ENCODE measurements at regions not wholly inside any gene's neighbourhood (a gene's known extent, or its start where the extent isn't known, plus 50 kb on each side); places are given as distances from the start of the nearest gene placed in this dataset.

- no peak for DNase-seq
Measured at GRCh38 chr7:22582863-22583622, 83.1 kb upstream of the STEAP1B start.

DNA sequence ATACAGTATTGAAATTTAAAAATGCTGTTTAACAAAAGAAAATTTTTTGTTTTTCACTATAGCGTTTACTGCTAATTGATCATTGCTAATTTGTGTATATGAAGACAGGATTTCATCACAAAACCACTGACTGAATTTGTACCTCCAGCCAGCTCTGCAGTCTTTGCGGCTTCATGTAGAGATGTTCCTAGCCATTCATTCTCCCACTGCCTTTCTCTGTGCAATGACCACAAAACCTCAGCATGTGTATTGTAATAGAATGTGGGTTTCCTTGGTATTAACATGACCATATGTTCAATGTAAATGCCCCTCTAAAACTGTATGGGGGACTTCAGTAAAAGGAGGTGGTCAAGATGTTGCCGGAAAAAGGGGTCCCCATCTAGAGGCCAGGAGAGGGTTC, 81.1 kb upstream of the STEAP1B start:
- no peak for DNase-seq

DNA sequence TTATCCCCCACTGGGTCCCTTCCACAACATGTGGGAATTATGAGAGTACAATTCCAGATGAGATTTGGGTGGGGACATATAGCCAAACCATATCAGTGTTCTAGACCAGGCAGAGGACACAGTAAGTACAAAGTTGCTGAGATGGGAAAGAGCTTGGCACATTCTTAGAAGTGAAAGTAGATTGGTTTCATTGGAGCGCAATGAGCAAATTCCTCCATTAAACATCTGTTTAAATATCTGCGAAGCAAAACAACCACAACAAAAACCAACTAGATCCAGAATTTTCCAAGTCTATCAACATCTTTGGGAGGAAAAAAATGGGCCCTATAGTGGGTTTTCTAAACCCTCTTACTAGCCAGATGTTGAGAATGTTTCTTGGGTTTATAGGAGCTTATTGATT, 80.0 kb upstream of the STEAP1B start:
- DNase-seq: no peak

DNA sequence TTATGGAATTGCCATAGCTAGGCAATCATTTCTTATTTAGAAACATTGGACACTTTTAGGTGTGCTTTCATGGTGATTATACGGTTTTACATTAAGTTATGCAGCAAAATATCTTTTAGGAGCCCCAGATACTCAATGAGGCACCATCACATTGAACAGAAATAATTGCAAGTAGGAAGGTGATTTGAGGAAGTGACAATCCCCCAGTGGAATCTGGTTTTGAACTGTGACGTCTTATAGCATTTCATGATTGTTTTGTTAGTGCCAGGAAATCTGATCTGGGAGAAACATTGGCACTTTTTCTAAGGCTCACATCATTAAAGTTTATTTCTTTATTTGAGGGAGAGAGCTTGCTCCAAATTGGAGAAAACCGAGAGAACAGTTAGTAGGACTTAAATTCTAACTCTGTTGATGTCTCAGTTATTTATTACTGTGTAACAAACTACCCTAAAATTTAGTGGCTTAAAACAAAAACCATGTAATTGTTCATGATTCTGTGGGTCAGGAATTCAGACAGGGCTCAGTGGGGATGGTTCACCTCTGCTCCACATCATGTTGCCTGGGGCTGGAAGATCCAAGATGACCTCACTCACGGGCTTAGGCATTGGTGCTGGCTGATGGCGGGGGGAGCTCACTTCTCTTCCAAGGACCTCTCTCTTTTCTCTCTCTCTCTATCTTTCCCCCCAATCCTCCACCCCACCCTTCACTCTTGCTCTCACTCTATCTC, 78.2 kb upstream of the STEAP1B start:
- DNase-seq: no peak

DNA sequence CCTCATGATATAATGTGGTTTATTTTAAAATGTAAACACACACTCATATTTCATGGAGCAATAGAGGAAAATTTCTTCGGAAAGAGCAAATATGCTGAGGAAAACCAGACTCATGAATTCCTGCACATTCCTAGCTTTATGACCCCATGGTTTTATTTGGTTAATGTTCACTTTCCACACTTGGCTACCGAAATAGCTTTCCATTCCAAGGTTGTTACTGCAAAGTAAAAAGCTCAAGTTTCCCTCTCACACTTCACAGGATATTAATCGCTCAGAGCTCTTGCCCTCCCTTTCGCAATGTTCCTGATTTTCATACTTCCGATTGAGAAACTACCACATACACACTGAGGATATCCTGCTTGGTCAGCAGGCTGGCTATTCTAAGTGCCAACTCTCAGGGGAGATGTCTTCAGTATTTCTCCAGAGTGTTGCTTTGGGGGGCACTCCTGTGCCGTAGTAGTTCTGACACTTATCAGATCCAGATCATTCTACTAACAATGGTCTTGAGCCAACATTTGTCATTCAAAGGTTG, 77.5 kb upstream of the STEAP1B start:
- DNase-seq: no peak

DNA sequence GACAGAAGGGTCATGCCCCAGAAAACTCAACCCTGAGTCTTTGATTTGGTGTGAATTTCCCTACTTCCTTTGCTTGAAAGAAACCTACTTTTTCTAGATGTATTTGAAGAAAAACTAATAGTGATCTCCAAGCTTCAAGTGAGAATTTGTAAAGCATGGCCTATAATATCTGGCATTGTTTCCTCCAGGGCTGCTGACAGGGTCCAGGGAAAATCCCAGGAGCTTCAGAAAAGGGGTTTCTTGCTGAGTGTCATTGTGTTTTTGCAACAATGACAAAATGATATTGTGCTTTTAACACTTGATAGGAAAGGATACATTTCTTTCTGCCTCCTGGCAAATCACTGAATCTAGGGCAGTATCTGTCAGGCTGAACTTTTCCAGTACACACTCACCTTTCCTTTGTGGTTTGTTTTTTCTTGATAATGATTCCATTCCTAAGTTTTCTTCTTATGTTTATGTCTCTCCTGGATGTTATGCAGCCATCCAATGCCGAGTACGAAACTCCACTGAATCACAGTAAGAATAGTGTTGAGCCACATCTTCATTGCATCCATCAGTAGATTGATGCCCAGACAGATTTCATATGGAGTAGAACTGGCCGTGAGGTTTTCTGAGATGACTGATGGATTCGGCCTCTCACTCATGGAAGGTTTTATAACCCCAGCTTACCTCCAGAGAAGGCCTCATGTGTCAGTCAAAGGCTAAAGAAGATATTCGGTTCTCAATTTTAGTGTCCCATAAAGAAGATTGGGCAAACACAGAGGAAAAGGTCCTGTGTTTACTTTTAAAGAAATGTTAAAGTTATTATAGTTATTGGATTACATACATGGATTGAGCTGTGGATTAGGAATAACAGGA, 76.9 kb upstream of the STEAP1B start:
- no peak for DNase-seq

- no peak for DNase-seq
Measured at GRCh38 chr7:22574754-22575520, 74.9 kb upstream of the STEAP1B start.

GRCh38 chr7:22572937-22573336, 72.9 kb upstream of the STEAP1B start:
- no peak for DNase-seq

DNA sequence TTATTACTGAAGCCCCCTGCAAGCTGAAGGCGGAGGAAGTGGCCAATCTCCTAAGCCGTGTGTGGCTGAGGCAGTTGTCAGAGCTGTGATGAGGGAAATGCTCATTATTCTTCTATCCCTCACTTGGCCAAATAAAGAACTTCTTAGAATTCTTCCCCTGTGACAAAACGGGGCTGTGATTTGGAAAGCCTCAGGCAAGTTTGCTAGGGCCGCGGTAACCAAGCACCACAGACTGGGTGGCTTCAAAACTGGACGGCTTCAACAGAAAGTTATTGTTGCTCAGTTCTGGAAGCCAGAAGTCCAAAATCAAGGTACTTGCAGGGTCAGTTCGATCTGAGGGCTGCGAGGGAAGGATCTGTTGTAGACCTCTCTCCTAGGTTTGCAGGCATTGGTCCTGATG, 72.3 kb upstream of the STEAP1B start:
- DNase-seq: no peak

GRCh38 chr7:22571766-22572165, 71.8 kb upstream of the STEAP1B start:
- no peak for DNase-seq

GRCh38 chr7:22569586-22570321, 69.8 kb upstream of the STEAP1B start:
- DNase-seq: no peak

GRCh38 chr7:22566592-22566991, 66.6 kb upstream of the STEAP1B start:
- no peak for DNase-seq

- DNase-seq: no peak
Measured at GRCh38 chr7:22566176-22566575, 66.2 kb upstream of the STEAP1B start.

- DNase-seq: no peak
Measured at GRCh38 chr7:22565315-22565811, 65.4 kb upstream of the STEAP1B start.

- no peak for DNase-seq
Measured at GRCh38 chr7:22564511-22565045, 64.6 kb upstream of the STEAP1B start.

GRCh38 chr7:22563621-22564241, 63.7 kb upstream of the STEAP1B start:
- peak; percentile 39 for DNase-seq

- DNase-seq: no peak
Measured at GRCh38 chr7:22563032-22563501, 63.1 kb upstream of the STEAP1B start.

DNA sequence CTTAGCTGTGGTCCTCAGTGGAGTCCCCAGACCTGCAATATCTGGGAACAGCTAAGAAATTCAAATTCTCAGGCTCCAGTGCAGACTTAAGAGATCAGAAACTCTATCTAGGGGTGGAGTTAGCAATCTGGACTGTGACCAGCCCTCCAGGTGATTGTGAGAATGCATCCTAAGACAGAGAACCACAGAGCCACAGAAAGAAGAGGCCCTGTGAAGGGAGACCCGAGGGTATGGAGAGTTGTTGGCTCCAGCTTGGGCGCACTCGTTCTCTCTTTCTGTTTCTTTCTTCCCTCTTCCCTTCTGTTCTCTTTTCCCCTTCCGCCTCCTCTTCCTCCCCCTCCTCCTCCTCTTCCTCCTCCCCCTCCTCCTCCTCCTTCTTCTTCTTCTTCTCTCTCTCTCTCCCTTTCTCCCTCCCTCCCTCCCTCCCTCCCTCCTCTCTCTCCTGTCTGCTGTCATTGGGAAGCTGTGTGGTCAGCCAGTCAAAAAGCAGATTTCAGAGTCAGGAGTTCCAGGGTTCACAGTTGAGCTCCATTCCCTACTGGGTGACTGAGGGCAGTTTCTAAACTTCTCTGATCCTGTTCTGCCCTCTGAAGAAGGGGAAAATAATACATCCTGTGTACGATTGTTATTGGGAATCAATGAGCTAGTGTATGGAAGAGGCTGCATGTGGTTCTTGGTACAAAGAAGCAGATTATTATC, 62.1 kb upstream of the STEAP1B start:
- DNase-seq: no peak

DNA sequence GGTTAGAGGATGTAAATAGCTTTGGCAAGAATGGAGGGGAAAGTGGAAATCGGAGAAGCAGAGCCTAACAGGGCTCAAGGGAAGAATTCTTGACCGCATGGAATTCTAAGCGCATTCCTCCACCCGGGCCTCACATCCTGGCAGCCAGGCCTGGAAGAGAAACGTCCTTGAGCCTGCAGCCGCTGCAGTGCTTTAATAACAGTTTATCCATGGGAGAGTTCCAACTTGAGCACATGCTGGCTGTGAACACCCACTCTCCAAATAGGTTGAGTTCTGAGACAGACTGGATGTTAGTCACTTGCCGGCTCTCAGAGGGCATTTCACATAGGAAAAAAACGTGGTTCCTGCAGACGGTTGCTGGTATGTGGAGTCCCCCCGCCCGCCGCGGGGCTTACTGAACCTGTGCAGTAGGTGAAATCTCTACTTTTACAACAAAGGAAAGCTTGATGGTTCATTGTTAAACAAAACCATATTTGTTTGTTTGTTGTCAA, 61.4 kb upstream of the STEAP1B start:
- no peak for DNase-seq
